ENCODE measurements at regions not wholly inside any gene's neighbourhood (a gene's known extent, or its start where the extent isn't known, plus 50 kb on each side); places are given as distances from the start of the nearest gene placed in this dataset.

DNA sequence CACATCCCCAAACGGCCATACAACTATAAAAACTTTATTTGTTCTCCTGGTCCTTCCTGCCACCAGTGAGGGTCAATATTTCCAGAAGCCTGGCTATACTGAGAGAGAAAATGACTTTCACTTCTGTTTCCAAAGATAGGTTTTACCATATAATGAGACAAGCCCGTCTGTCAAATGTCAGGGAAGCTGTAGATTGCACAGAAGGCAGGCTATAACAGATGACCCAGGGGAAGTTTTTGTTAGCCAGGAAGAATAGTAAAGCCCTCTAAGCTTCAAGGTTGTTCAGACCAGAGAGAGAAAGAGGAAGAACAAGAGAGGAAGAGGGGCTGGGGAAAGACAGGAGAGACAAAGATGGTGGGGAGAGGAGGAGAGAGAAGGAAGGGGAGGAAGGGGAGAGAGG, 217.5 kb downstream of the GBA3 start:
- H3K9me3 ChIP-seq (ENCODE audit: control insufficient read depth in 2 of 3, insufficient read depth in 1 of 3, low read length in 3 of 3) = no peaks in the 10 kb centered on the region

DNA sequence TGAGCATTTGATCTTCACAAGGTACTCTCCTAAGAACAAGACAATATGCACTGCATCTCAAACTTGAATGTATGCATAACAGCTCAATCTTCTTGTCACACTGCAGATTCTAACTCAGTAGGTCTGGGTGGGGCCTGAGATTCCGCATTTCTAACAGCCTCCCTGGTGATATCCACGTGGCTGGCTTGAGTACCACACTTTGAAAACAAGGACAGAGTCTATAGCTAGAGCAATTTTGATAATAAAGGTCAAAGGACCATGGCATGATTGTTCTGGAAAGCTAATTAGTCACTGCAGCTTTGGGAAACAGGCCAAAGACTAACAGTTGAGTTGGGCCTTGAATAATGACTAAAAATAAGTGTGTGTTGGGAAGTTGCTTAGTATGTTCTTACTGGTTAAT, 213.3 kb downstream of the GBA3 start:
- DNase-seq = no peak
- Histone ChIP-seq H3K36me3 (ENCODE audit: control insufficient read depth in 2 of 3, insufficient read depth in 3 of 3, low read length in 3 of 3) (no peaks in the 10 kb centered on the region), H3K4me3 (ENCODE audit: low read length in 3 of 3) (no peak overlapping the region), H3K4me1 (ENCODE audit: control insufficient read depth in 2 of 3, insufficient read depth in 2 of 3, low read depth in 1 of 3, low read length in 3 of 3) (no peaks in the 10 kb centered on the region), H3K27me3 (ENCODE audit: control insufficient read depth, insufficient read depth, low read length) (no peaks in the 10 kb centered on the region), H3K9ac (ENCODE audit: low read length in 3 of 3) (no peak overlapping the region), H3K27ac (ENCODE audit: low read depth in 2 of 2, low read length in 2 of 2) (no peak overlapping the region), H3K9me3 (ENCODE audit: control insufficient read depth in 2 of 3, insufficient read depth in 1 of 3, low read length in 3 of 3) (no peaks in the 10 kb centered on the region)
- no peak for FAIRE-seq
- TF ChIP-seq, protein P1, sequence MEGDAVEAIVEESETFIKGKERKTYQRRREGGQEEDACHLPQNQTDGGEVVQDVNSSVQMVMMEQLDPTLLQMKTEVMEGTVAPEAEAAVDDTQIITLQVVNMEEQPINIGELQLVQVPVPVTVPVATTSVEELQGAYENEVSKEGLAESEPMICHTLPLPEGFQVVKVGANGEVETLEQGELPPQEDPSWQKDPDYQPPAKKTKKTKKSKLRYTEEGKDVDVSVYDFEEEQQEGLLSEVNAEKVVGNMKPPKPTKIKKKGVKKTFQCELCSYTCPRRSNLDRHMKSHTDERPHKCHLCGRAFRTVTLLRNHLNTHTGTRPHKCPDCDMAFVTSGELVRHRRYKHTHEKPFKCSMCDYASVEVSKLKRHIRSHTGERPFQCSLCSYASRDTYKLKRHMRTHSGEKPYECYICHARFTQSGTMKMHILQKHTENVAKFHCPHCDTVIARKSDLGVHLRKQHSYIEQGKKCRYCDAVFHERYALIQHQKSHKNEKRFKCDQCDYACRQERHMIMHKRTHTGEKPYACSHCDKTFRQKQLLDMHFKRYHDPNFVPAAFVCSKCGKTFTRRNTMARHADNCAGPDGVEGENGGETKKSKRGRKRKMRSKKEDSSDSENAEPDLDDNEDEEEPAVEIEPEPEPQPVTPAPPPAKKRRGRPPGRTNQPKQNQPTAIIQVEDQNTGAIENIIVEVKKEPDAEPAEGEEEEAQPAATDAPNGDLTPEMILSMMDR (IDR thresholded peaks at IDR 0.05; ENCODE audit: borderline replicate concordance, extremely low read depth, insufficient read depth) = no peak
- intact Hi-C loops (cut with DNase I) = no loop called here

More for the DNA sequence above, 217.5 kb downstream of the GBA3 start:
- TF ChIP-seq, protein P1 (IDR thresholded peaks at IDR 0.05; ENCODE audit: borderline replicate concordance, extremely low read depth, insufficient read depth) = no peak
- H3K27ac ChIP-seq (ENCODE audit: low read depth in 2 of 2, low read length in 2 of 2) = no peak overlapping the region
- intact Hi-C loops (cut with DNase I) = no loop called here
- H3K4me1 ChIP-seq (ENCODE audit: control insufficient read depth in 2 of 3, insufficient read depth in 2 of 3, low read depth in 1 of 3, low read length in 3 of 3) = no peaks in the 10 kb centered on the region
- no peak overlapping the region for H3K9ac ChIP-seq (ENCODE audit: low read length in 3 of 3)
- H3K36me3 ChIP-seq (ENCODE audit: control insufficient read depth in 2 of 3, insufficient read depth in 3 of 3, low read length in 3 of 3) = no peaks in the 10 kb centered on the region
- DNase-seq (no peak), FAIRE-seq (no peak)
- no peak overlapping the region for H3K4me3 ChIP-seq (ENCODE audit: low read length in 3 of 3)
- no peaks in the 10 kb centered on the region for H3K27me3 ChIP-seq (ENCODE audit: control insufficient read depth, insufficient read depth, low read length)

DNA sequence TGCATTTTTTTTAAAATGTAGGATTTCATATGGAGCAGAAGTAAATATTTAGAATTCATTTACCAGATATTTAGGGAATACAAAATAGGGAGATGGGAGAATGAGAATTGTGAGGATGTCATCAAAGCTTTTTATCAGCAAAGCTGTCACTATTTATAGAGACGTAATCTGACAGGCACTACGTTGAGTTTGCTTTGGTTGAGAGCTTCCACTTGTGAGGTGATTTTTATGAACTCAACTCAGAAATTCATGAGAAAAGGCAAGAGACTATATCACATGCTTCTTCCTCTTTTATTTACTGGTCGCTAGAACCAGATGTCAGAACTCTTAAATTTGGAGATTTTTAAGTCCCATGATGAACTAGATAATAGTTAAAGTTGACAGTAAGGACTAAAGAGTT, 211.2 kb downstream of the GBA3 start:
- Histone ChIP-seq H3K36me3 (ENCODE audit: control insufficient read depth in 2 of 3, insufficient read depth in 3 of 3, low read length in 3 of 3) (no peaks in the 10 kb centered on the region), H3K4me1 (ENCODE audit: control insufficient read depth in 2 of 3, insufficient read depth in 2 of 3, low read depth in 1 of 3, low read length in 3 of 3) (no peaks in the 10 kb centered on the region), H3K9ac (ENCODE audit: low read length in 3 of 3) (no peak overlapping the region), H3K27me3 (ENCODE audit: control insufficient read depth, insufficient read depth, low read length) (no peaks in the 10 kb centered on the region), H3K4me3 (ENCODE audit: low read length in 3 of 3) (no peak overlapping the region), H3K27ac (ENCODE audit: low read depth in 2 of 2, low read length in 2 of 2) (no peak overlapping the region), H3K9me3 (ENCODE audit: control insufficient read depth in 2 of 3, insufficient read depth in 1 of 3, low read length in 3 of 3) (no peaks in the 10 kb centered on the region)
- intact Hi-C loops (cut with DNase I) = no loop called here
- FAIRE-seq = no peak
- DNase-seq = no peak
- TF ChIP-seq, protein P1 (IDR thresholded peaks at IDR 0.05; ENCODE audit: borderline replicate concordance, extremely low read depth, insufficient read depth) = no peak

DNA sequence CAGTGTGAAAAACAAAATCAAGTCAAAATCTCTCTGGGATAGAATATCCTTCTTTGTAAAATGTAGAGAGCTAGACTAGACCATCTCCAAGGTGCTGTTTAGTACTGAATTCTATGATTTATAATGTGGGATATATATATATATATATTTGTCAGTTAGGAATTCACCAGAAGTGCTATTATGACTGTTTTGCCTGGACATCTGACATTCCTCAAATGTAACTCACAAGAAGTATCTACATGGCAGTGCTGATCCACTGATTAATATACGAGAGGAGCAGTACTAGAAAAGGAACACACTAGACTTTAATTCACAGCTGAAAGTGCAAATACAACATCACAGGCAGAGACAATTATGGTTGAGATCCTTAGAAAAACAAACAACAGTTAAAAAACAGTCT, 208.9 kb downstream of the GBA3 start:
- Histone ChIP-seq H3K4me3 (ENCODE audit: low read length in 3 of 3) (no peak overlapping the region), H3K36me3 (ENCODE audit: control insufficient read depth in 2 of 3, insufficient read depth in 3 of 3, low read length in 3 of 3) (no peaks in the 10 kb centered on the region), H3K27me3 (ENCODE audit: control insufficient read depth, insufficient read depth, low read length) (no peaks in the 10 kb centered on the region), H3K4me1 (ENCODE audit: control insufficient read depth in 2 of 3, insufficient read depth in 2 of 3, low read depth in 1 of 3, low read length in 3 of 3) (no peaks in the 10 kb centered on the region), H3K9ac (ENCODE audit: low read length in 3 of 3) (no peak overlapping the region), H3K9me3 (ENCODE audit: control insufficient read depth in 2 of 3, insufficient read depth in 1 of 3, low read length in 3 of 3) (no peaks in the 10 kb centered on the region), H3K27ac (ENCODE audit: low read depth in 2 of 2, low read length in 2 of 2) (no peak overlapping the region)
- FAIRE-seq (no peak), DNase-seq (no peak)
- TF ChIP-seq, protein P1 (IDR thresholded peaks at IDR 0.05; ENCODE audit: borderline replicate concordance, extremely low read depth, insufficient read depth) = no peak
- intact Hi-C loops (cut with DNase I) = no loop called here
